SK-N-MC (cell line): ENCODE measurements at regions not wholly inside any gene's neighbourhood (a gene's known extent, or its start where the extent isn't known, plus 50 kb on each side); places are given as distances from the start of the nearest gene placed in this dataset.

Experiments used
- EZH2 ChIP-seq: fragments of 200-600 bp; sonication (generic); IDR thresholded peaks from one replicate; pipeline ENCODE4 v1.6.1; 2017; ENCODE audit warnings: antibody characterized with exemption
- POLR2AphosphoS5 ChIP-seq: IDR thresholded peaks from 2 replicates; pipeline ENCODE4 v1.6.1; 2012; ENCODE audit warnings: mild to moderate bottlenecking, low read depth, low read length, borderline replicate concordance

GRCh38 chrX:143800150-143800549 lies 79.6 kb upstream of the SPANXN2 start:
- TF ChIP-seq EZH2 (no peak), POLR2AphosphoS5 (no peak)
